GM13977 (cell line): ENCODE measurements at regions not wholly inside any gene's neighbourhood (a gene's known extent, or its start where the extent isn't known, plus 50 kb on each side); places are given as distances from the start of the nearest gene placed in this dataset.

Experiments used
- DNase-seq: peaks from one replicate; pipeline ENCODE4 v3.0.0; 2012; ENCODE audit warnings: low spot score
- CTCF ChIP-seq: IDR thresholded peaks from 2 replicates; pipeline ENCODE4 v1.5.1; 2012; ENCODE audit warnings: mild to moderate bottlenecking, control low read depth; ENCODE audit not compliant: insufficient read depth; ENCODE audit errors: extremely low read depth, missing control alignments
- in situ Hi-C: fragments of 300-500 bp; cut with MboI; formaldehyde crosslinking; loops from one replicate; pipeline ENCODE4 v1.12.0; 2022; ENCODE audit warnings: low sequenced_read_pairs, low pct_unique_long_range_greater_than_20kb, mixed read lengths, inconsistent platforms; ENCODE audit not compliant: unreplicated experiment

- TF ChIP-seq CTCF: no peak
- DNase-seq: no peak
Measured at GRCh38 chr14:94924189-94924588, 154.3 kb upstream of the GSC start.

GRCh38 chr14:94923786-94924185 is 153.9 kb upstream of the GSC start:
- no peak for DNase-seq
- no peak for TF ChIP-seq CTCF
- in situ Hi-C loops: no loop called here

More at GRCh38 chr14:94924189-94924588, 154.3 kb upstream of the GSC start:
- in situ Hi-C loops: no loop called here

GRCh38 chr14:94922595-94923239 is 152.8 kb upstream of the GSC start:
- TF ChIP-seq CTCF: no peak
- in situ Hi-C loops: no loop called here
- no peak for DNase-seq

- DNase-seq: no peak
- TF ChIP-seq CTCF: no peak
- in situ Hi-C loops: no loop called here
Measured at GRCh38 chr14:94921882-94922585, 152.1 kb upstream of the GSC start.

- in situ Hi-C loops: no loop called here
- DNase-seq: no peak
- TF ChIP-seq CTCF: no peak
Measured at GRCh38 chr14:94921456-94921855, 151.5 kb upstream of the GSC start.

GRCh38 chr14:94919896-94920295 is 150.0 kb upstream of the GSC start:
- no peak for TF ChIP-seq CTCF
- no peak for DNase-seq
- in situ Hi-C loops: no loop called here
